ENCODE measurements at regions not wholly inside any gene's neighbourhood (a gene's known extent, or its start where the extent isn't known, plus 50 kb on each side); places are given as distances from the start of the nearest gene placed in this dataset.

DNA sequence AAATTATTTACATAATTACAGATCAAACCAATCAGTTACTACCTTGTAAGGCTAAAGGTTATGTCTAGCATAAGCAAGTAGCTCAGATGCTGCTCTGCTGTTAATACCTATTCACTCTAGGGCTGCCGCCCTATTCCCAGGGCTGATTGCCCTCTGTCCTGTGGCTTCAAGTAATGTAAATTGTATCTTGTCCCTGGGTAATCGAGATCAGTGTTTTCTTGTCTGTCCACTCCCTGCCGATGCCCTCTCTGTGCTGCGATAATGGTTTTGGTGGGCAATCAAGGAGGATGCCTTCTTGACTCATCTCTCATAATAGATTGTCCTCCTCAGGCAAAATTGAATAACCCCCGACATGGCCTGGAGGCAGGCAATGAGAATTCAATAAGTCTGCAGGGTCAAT is 641.0 kb upstream of the PITX2 start:
- Histone ChIP-seq H3K4me1 (ENCODE audit: control insufficient read depth, insufficient read depth, low read length) (no peaks in the 10 kb centered on the region), H3K56ac (ENCODE audit: extremely low read depth, insufficient read depth, low read length) (no peak overlapping the region), H2BK5ac (ENCODE audit: low read depth, low read length, poor library complexity, severe bottlenecking) (no peak overlapping the region), H3K4ac (ENCODE audit: low read depth, low read length) (no peak overlapping the region), H2BK120ac (ENCODE audit: low read depth, low read length) (no peak overlapping the region), H4K8ac (ENCODE audit: low read depth in 2 of 2, low read length in 2 of 2) (no peak overlapping the region), H3K79me1 (ENCODE audit: low read depth in 1 of 2, low read length in 2 of 2) (no peaks in the 10 kb centered on the region), H2AFZ (replicated peaks; ENCODE audit: low read length, poor library complexity) (no peak overlapping the region), H3K9ac (ENCODE audit: low read depth, low read length) (no peak overlapping the region), H3K14ac (replicated peaks; ENCODE audit: low read depth, low read length) (no peak overlapping the region), H2BK15ac (ENCODE audit: low read depth, low read length) (no peak overlapping the region), H3K18ac (ENCODE audit: low read depth, low read length) (no peak overlapping the region), H2AK5ac (ENCODE audit: low read depth, low read length) (no peak overlapping the region), H3K9me1 (ENCODE audit: insufficient read depth, low read length) (no peaks in the 10 kb centered on the region), H3K27me3 (ENCODE audit: control insufficient read depth, insufficient read depth, low read length) (peaks cover 5% of the 10 kb centered on the region), H3K27ac (ENCODE audit: insufficient read depth, low read length) (no peak overlapping the region), H3K9me3 (ENCODE audit: control insufficient read depth, insufficient read depth, low read length) (no peaks in the 10 kb centered on the region), H3K4me2 (ENCODE audit: low read depth, low read length) (no peak overlapping the region), H2AK9ac (replicated peaks; ENCODE audit: low read depth, low read length, poor library complexity) (no peak overlapping the region), H4K5ac (ENCODE audit: low read depth, low read length) (no peak overlapping the region), H4K91ac (ENCODE audit: insufficient read depth, low read depth, low read length) (no peak overlapping the region), H2BK20ac (ENCODE audit: low read depth, low read length) (no peak overlapping the region), H3K23ac (ENCODE audit: low read depth, low read length) (no peak overlapping the region), H4K20me1 (ENCODE audit: insufficient read depth, low read length) (no peaks in the 10 kb centered on the region), H3K36me3 (ENCODE audit: control insufficient read depth, insufficient read depth, low read length) (no peaks in the 10 kb centered on the region), H3K4me3 (ENCODE audit: insufficient read depth, low read depth, low read length) (no peak overlapping the region)
- WGBS, 2 experiments (ENCODE audit: extremely low coverage in 2 of 2, insufficient read length in 1 of 2): no CpG with 5 or more reads among the region's 5 CpGs
- no TSS peak for BruUV-seq (replicated peaks)
- intact Hi-C loops (cut with micrococcal nuclease): loop anchor here (5.0 kb wide), 1 partner anchor 1278 kb away; no protein-coding TSS in a partner anchor
- DNase-seq: no peak
- dilution Hi-C loops (cut with HindIII; ENCODE audit: low sequenced_read_pairs, unreplicated experiment): no loop called here
- in situ Hi-C loops (cut with MboI; ENCODE audit: low sequenced_read_pairs): no loop called here
- POLR2A ChIA-PET (ENCODE audit: unreplicated experiment): no interaction called here
- CTCF ChIA-PET: no interaction called here
- TF ChIP-seq NFE2L2 (IDR thresholded peaks at IDR 0.05; ENCODE audit: low read depth, low read length) (no peak), RCOR1 (IDR thresholded peaks at IDR 0.05; ENCODE audit: insufficient replicate concordance, low read length) (no peak), SMC3 (IDR thresholded peaks at IDR 0.05; ENCODE audit: low read depth, low read length) (no peak), RAD21 (IDR thresholded peaks at IDR 0.05; ENCODE audit: low read length) (no peak), MXI1 (IDR thresholded peaks at IDR 0.05; ENCODE audit: borderline replicate concordance, low read depth, low read length) (no peak), CEBPB (IDR thresholded peaks at IDR 0.05; ENCODE audit: low read depth, low read length) (no peak), USF2 (IDR thresholded peaks at IDR 0.05; ENCODE audit: low read depth, low read length) (no peak), MAZ (IDR thresholded peaks at IDR 0.05; ENCODE audit: borderline replicate concordance, low read depth, low read length) (no peak), POLR2A (IDR thresholded peaks at IDR 0.05; ENCODE audit: low read depth, low read length) (no peak), BHLHE40 (IDR thresholded peaks at IDR 0.05; ENCODE audit: low read depth, low read length) (no peak), RFX5 (IDR thresholded peaks at IDR 0.05; ENCODE audit: low read depth, low read length) (no peak), CHD1 (IDR thresholded peaks at IDR 0.05; ENCODE audit: low read depth, low read length) (no peak)
- TF ChIP-seq, protein P1, sequence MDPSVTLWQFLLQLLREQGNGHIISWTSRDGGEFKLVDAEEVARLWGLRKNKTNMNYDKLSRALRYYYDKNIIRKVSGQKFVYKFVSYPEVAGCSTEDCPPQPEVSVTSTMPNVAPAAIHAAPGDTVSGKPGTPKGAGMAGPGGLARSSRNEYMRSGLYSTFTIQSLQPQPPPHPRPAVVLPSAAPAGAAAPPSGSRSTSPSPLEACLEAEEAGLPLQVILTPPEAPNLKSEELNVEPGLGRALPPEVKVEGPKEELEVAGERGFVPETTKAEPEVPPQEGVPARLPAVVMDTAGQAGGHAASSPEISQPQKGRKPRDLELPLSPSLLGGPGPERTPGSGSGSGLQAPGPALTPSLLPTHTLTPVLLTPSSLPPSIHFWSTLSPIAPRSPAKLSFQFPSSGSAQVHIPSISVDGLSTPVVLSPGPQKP (IDR thresholded peaks at IDR 0.05; ENCODE audit: borderline replicate concordance, low read depth, low read length): no peak
- ATAC-seq (ENCODE audit: low read depth): no peak

Data from IMR-90 (cell line).